ENCODE measurements at regions not wholly inside any gene's neighbourhood (a gene's known extent, or its start where the extent isn't known, plus 50 kb on each side); places are given as distances from the start of the nearest gene placed in this dataset.

GRCh38 chr9:115633104-115633503 is 515.1 kb upstream of the TNC start:
- no peak for DNase-seq
- H3K4me3 Mint-ChIP-seq: no peak overlapping the region
- no peaks in the 10 kb centered on the region for H3K36me3 Mint-ChIP-seq (ENCODE audit: insufficient read depth in 1 of 3, low read depth in 3 of 3)
- Histone ChIP-seq H4K8ac (replicated peaks; ENCODE audit: insufficient read length, low read depth, low read length) (no peak overlapping the region), H2BK20ac (ENCODE audit: low read depth, low read length, poor library complexity, severe bottlenecking) (no peak overlapping the region), H2AFZ (ENCODE audit: low read length) (no peak overlapping the region), H2BK12ac (ENCODE audit: insufficient read length, low read depth, low read length) (no peak overlapping the region), H3K23ac (ENCODE audit: insufficient read length, low read depth, low read length) (no peak overlapping the region), H4K91ac (ENCODE audit: insufficient read length, low read depth, low read length) (no peak overlapping the region), H4K20me1 (ENCODE audit: control insufficient read depth, insufficient read depth, insufficient read length) (no peaks in the 10 kb centered on the region), H3K27me3 (ENCODE audit: insufficient read depth, low read length) (no peaks in the 10 kb centered on the region), H3K9me3 (ENCODE audit: control insufficient read depth, low read depth, low read length) (no peaks in the 10 kb centered on the region), H3K56ac (ENCODE audit: insufficient read length, low read depth, low read length) (no peak overlapping the region), H3K23me2 (ENCODE audit: insufficient read length, low read depth, low read length, poor library complexity, severe bottlenecking) (no peaks in the 10 kb centered on the region), H2BK15ac (ENCODE audit: low read depth, low read length) (no peak overlapping the region), H3T11ph (ENCODE audit: low read length) (no peak overlapping the region), H3K14ac (ENCODE audit: insufficient read depth, low read length) (no peak overlapping the region), H3K9ac (ENCODE audit: extremely low read depth, insufficient read length, low read length) (no peak overlapping the region), H2BK120ac (ENCODE audit: low read depth, low read length, poor library complexity, severe bottlenecking) (no peak overlapping the region), H2AK5ac (ENCODE audit: insufficient read length, low read length) (no peak overlapping the region), H3K79me2 (ENCODE audit: insufficient read depth, low read length) (no peaks in the 10 kb centered on the region), H3K4me2 (ENCODE audit: insufficient read depth, insufficient read length, low read length) (no peak overlapping the region), H3K4ac (ENCODE audit: low read depth, low read length) (no peak overlapping the region), H3K18ac (ENCODE audit: insufficient read length, low read depth, low read length) (no peak overlapping the region), H4K5ac (ENCODE audit: insufficient read length, low read depth, low read length) (no peak overlapping the region), H3K27ac (ENCODE audit: insufficient read length, low read depth, low read length) (no peak overlapping the region), H3K4me1 (ENCODE audit: insufficient read depth, low read length) (0 out of 2 replicates have a peak, but pooled peaks cover 2% of the 10 kb centered on the region), H3K79me1 (ENCODE audit: insufficient read depth, low read depth, low read length, poor library complexity, severe bottlenecking) (no peaks in the 10 kb centered on the region), H2BK5ac (ENCODE audit: insufficient read length, low read length) (no peak overlapping the region)
- no CpG with 5 or more reads among the region's 3 CpGs for WGBS (ENCODE audit: extremely low coverage, insufficient read length, low lambda C conversion rate)
- no peaks in the 10 kb centered on the region for H3K9me3 Mint-ChIP-seq
- H3K27ac Mint-ChIP-seq: no peak overlapping the region
- H3K27me3 Mint-ChIP-seq (ENCODE audit: low read depth): peaks cover 3% of the 10 kb centered on the region
- no peak for TF ChIP-seq CTCF (conservative IDR thresholded peaks at IDR 0.05)
- H3K4me1 Mint-ChIP-seq: peaks cover 6 to 8% of the 10 kb centered on the region in 2 experiments
